ENCODE measurements at regions not wholly inside any gene's neighbourhood (a gene's known extent, or its start where the extent isn't known, plus 50 kb on each side); places are given as distances from the start of the nearest gene placed in this dataset.
"Not testable (repeated sequence)": the region's sequence is repeated elsewhere in the genome, so short reads cannot be mapped to it uniquely, and the experiment has no call there.

DNA sequence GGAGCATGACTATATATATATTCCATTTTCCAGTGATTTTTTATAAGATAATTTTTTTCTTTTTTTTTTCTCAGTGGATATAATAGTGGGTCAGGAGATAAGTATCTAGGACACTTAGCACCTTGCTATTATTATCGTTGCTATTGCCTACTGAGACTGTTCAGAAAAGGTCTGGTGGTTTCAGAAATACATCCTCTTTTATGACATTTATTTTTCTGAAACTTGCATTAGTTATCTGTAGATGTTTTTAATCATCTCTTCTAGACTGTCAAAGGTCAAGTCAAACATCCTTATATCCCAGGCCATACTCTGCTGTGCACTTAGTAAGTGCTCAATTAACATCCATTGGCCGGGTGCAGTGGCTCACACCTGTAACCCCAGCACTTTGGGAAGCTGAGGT, 72.9 kb upstream of the MED14 start:
- TF ChIP-seq, protein P1, sequence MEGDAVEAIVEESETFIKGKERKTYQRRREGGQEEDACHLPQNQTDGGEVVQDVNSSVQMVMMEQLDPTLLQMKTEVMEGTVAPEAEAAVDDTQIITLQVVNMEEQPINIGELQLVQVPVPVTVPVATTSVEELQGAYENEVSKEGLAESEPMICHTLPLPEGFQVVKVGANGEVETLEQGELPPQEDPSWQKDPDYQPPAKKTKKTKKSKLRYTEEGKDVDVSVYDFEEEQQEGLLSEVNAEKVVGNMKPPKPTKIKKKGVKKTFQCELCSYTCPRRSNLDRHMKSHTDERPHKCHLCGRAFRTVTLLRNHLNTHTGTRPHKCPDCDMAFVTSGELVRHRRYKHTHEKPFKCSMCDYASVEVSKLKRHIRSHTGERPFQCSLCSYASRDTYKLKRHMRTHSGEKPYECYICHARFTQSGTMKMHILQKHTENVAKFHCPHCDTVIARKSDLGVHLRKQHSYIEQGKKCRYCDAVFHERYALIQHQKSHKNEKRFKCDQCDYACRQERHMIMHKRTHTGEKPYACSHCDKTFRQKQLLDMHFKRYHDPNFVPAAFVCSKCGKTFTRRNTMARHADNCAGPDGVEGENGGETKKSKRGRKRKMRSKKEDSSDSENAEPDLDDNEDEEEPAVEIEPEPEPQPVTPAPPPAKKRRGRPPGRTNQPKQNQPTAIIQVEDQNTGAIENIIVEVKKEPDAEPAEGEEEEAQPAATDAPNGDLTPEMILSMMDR (IDR thresholded peaks at IDR 0.05; ENCODE audit: low read depth, low read length, missing control alignments) = no peak
- no peak overlapping the region for H3K4me3 ChIP-seq (ENCODE audit: low read depth, low read length)
- DNase-seq = no peak
- in situ Hi-C loops (cut with HindIII; ENCODE audit: low pct_ligation_motif_present, low sequenced_read_pairs) = no loop called here
- no peaks in the 10 kb centered on the region for H3K27me3 ChIP-seq (replicated peaks)
- no peak overlapping the region for H3K27ac ChIP-seq
- no peaks in the 10 kb centered on the region for H3K36me3 ChIP-seq (replicated peaks)

DNA sequence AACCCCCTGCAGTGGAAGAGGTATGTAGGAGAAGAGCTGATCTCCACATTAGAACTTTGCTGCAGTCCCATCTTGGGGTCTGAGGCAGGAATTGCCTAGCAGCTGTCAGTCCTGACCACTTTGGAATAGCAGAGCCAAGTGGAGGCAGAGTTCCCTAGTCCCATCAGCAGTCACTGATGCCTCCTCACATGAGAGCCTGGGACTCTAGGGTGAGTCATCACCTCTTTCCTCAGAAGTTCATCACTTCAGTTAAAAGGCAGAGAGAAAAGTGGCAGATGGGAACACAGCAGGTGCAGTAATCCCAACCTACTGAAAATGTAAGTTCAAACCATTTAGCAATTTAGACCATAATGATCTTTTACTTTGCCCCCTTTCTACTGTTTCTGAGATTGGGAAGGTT, 73.9 kb upstream of the MED14 start:
- no peaks in the 10 kb centered on the region for H3K36me3 ChIP-seq (replicated peaks)
- no peaks in the 10 kb centered on the region for H3K27me3 ChIP-seq (replicated peaks)
- no peak overlapping the region for H3K27ac ChIP-seq
- in situ Hi-C loops (cut with HindIII; ENCODE audit: low pct_ligation_motif_present, low sequenced_read_pairs) = no loop called here
- TF ChIP-seq, protein P1 (IDR thresholded peaks at IDR 0.05; ENCODE audit: low read depth, low read length, missing control alignments) = no peak
- H3K4me3 ChIP-seq (ENCODE audit: low read depth, low read length) = no peak overlapping the region
- no peak for DNase-seq

DNA sequence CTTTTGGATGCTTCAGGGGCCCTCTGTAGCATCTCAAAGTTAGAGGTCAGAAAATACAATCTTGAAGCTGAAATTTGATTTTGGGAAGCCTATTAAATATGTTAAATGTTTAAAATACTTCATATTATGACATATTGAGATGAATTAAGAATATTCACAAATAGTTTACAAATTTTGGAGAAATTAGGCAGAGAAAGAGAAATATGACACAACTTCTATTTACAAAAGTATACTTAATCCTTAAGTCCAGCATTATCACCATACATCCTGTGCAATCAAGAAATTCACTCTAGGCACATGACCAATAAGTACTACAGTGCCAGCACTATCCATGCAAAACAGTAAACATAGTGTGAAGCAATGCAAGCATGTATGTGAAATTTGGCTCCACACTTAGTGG, 79.7 kb upstream of the MED14 start:
- H3K4me3 ChIP-seq (ENCODE audit: low read depth, low read length); in situ Hi-C loops (cut with HindIII; ENCODE audit: low pct_ligation_motif_present, low sequenced_read_pairs); H3K27ac ChIP-seq; DNase-seq; H3K36me3 ChIP-seq (replicated peaks); H3K27me3 ChIP-seq (replicated peaks): not testable (repeated sequence)

DNA sequence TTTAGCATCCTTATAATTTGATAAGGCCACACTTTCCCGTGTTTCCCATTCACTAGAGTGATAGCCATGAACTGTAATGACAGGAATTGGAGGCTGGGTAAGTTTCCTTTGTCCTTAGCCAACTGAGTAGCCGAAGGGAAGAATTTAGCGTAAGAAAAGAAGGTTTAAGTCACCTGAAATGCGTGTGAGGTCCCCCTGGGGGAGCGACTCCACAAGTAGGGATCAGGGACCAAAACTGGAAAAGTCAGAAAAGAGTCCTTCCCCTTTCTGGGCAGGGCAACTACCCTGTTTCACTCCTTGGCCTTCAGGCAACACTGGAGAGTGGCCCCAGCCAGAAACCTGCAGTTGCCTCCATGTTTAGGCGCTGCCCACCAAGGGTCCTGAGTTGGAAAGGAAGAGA, 81.6 kb upstream of the MED14 start:
- in situ Hi-C loops (cut with HindIII; ENCODE audit: low pct_ligation_motif_present, low sequenced_read_pairs) = no loop called here
- H3K36me3 ChIP-seq (replicated peaks) = no peaks in the 10 kb centered on the region
- no peaks in the 10 kb centered on the region for H3K27me3 ChIP-seq (replicated peaks)
- no peak for DNase-seq
- TF ChIP-seq, protein P1 (IDR thresholded peaks at IDR 0.05; ENCODE audit: low read depth, low read length, missing control alignments) = no peak
- H3K4me3 ChIP-seq (ENCODE audit: low read depth, low read length) = no peak overlapping the region
- H3K27ac ChIP-seq = no peak overlapping the region

DNA sequence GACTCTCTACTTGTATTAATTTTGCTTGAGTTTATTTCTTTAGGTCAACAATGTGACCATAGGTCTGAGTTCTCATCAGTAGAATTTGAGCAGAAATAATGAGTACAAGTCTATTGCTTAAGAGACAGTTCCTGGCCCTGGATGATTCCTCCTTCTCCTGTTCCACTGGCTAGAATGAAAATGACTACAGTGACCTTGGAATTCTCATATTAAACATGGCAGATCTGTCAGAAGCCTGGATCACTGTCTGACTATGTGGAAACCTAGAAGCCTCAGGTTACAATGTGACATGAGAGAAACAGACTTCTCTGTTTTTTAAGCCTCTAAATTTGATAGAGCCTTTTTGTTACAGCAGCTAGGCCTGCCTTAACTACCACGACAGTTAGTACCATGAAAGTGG, 82.9 kb upstream of the MED14 start:
- TF ChIP-seq, protein P1 (IDR thresholded peaks at IDR 0.05; ENCODE audit: low read depth, low read length, missing control alignments) = no peak
- H3K27ac ChIP-seq = no peak overlapping the region
- in situ Hi-C loops (cut with HindIII; ENCODE audit: low pct_ligation_motif_present, low sequenced_read_pairs) = no loop called here
- no peak for DNase-seq
- H3K36me3 ChIP-seq (replicated peaks) = no peaks in the 10 kb centered on the region
- no peak overlapping the region for H3K4me3 ChIP-seq (ENCODE audit: low read depth, low read length)
- no peaks in the 10 kb centered on the region for H3K27me3 ChIP-seq (replicated peaks)

DNA sequence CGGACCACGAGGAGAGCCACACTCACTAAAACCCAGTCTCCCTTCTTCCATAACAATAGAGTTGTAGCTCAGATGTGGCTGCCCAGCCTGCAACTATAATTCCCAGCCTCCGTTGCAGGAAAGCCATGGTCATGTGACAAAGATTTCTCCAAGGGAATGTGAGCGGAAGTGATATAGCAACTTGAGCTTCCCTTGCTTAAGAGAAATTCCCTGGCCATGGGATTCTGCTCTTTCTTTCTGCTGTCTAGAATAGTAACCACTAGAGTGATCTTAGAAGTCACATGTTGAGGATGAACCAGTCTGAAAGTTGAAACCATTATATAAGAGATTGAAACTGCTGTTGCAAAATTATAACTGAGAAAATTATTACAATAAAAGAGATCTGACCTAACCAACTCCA, 86.4 kb upstream of the MED14 start:
- no peak for DNase-seq
- TF ChIP-seq, protein P1 (IDR thresholded peaks at IDR 0.05; ENCODE audit: low read depth, low read length, missing control alignments) = no peak
- in situ Hi-C loops (cut with HindIII; ENCODE audit: low pct_ligation_motif_present, low sequenced_read_pairs) = no loop called here
- Histone ChIP-seq H3K27me3 (replicated peaks) (no peaks in the 10 kb centered on the region), H3K27ac (no peak overlapping the region), H3K4me3 (ENCODE audit: low read depth, low read length) (no peak overlapping the region), H3K36me3 (replicated peaks) (no peaks in the 10 kb centered on the region)
